ENCODE measurements at regions not wholly inside any gene's neighbourhood (a gene's known extent, or its start where the extent isn't known, plus 50 kb on each side); places are given as distances from the start of the nearest gene placed in this dataset.
A peak's percentile ranks its signal among the peaks of the same experiment; 100 is the strongest.

GRCh38 chr20:60591172-60591799, 633.1 kb downstream of the CDH26 start:
- DNase-seq = no peak

GRCh38 chr20:60598528-60598927, 640.3 kb downstream of the CDH26 start:
- no peak for DNase-seq

GRCh38 chr20:60599381-60599780, 641.2 kb downstream of the CDH26 start:
- no peak for DNase-seq

GRCh38 chr20:60600036-60600435, 641.8 kb downstream of the CDH26 start:
- DNase-seq = no peak

- no peak for DNase-seq
Observed at GRCh38 chr20:60624066-60624465, 628.0 kb upstream of the CDH4 start.

GRCh38 chr20:60627751-60628565, 624.1 kb upstream of the CDH4 start:
- no peak for DNase-seq

- no peak for DNase-seq
Observed at GRCh38 chr20:60628749-60629148, 623.3 kb upstream of the CDH4 start.

- DNase-seq = no peak
Observed at GRCh38 chr20:60629206-60629605, 622.9 kb upstream of the CDH4 start.

- peak; percentile 48 for DNase-seq
Observed at GRCh38 chr20:60630609-60631008, 621.5 kb upstream of the CDH4 start.

- DNase-seq = no peak
Observed at GRCh38 chr20:60631585-60632287, 620.3 kb upstream of the CDH4 start.

GRCh38 chr20:60632391-60633262, 619.4 kb upstream of the CDH4 start:
- DNase-seq = no peak

GRCh38 chr20:60634491-60635172, 617.4 kb upstream of the CDH4 start:
- DNase-seq = no peak

- no peak for DNase-seq
Observed at GRCh38 chr20:60636417-60636816, 615.6 kb upstream of the CDH4 start.

GRCh38 chr20:60637801-60638200, 614.3 kb upstream of the CDH4 start:
- no peak for DNase-seq

GRCh38 chr20:60638430-60639098, 613.5 kb upstream of the CDH4 start:
- no peak for DNase-seq

GRCh38 chr20:60641879-60642447, 610.1 kb upstream of the CDH4 start:
- DNase-seq = no peak

- DNase-seq = no peak
Observed at GRCh38 chr20:60642541-60642940, 609.5 kb upstream of the CDH4 start.

- no peak for DNase-seq
Observed at GRCh38 chr20:60648556-60648955, 603.5 kb upstream of the CDH4 start.

GRCh38 chr20:60649541-60649940, 602.5 kb upstream of the CDH4 start:
- DNase-seq = no peak

- no peak for DNase-seq
Observed at GRCh38 chr20:60650087-60650486, 602.0 kb upstream of the CDH4 start.

GRCh38 chr20:60652046-60652445, 600.0 kb upstream of the CDH4 start:
- DNase-seq = no peak

Measured in NCI-H2081 treated with DMSO at 0.1 percent for 48 hours (cell line).